K562 (cell line): ENCODE measurements at regions not wholly inside any gene's neighbourhood (a gene's known extent, or its start where the extent isn't known, plus 50 kb on each side); places are given as distances from the start of the nearest gene placed in this dataset.

ENCODE experiments used
- BDP1 ChIP-seq: IDR thresholded peaks from 3 replicates; pipeline ENCODE4 v1.6.1; 2011; ENCODE audit not compliant: insufficient read length, insufficient read depth
- CBFA2T2 ChIP-seq: fragments of 450-650 bp; conservative IDR thresholded peaks from 2 replicates; pipeline ENCODE4 v1.6.1; 2017; ENCODE audit warnings: mild to moderate bottlenecking
- E4F1 ChIP-seq: fragments of 250-450 bp; sonication (Bioruptor Pico); IDR thresholded peaks from 2 replicates; pipeline ENCODE4 v1.5.0; 2021; ENCODE audit warnings: mild to moderate bottlenecking, borderline replicate concordance
- ELK1 ChIP-seq: sonication (generic); formaldehyde crosslinking; IDR thresholded peaks from 2 replicates; pipeline ENCODE4 v1.8.1; 2022; ENCODE audit warnings: missing genetic modification reagents
- EZH2 ChIP-seq: IDR thresholded peaks from 2 replicates; pipeline ENCODE4 v1.6.1; 2012; ENCODE audit warnings: low read depth, mild to moderate bottlenecking, inconsistent platforms, low read length, borderline replicate concordance
- HOMEZ ChIP-seq: fragments of 250-450 bp; sonication (Bioruptor Pico); IDR thresholded peaks from 2 replicates; pipeline ENCODE4 v1.4.0; 2020; ENCODE audit warnings: mild to moderate bottlenecking, moderate library complexity
- MYBL2 ChIP-seq, 2 experiments: fragments of 450-650 bp in 1 of 2; sonication (generic) in 1 of 2; formaldehyde crosslinking in 1 of 2; IDR thresholded peaks; 2 replicates each; pipeline versions ENCODE4 v1.6.1 to v1.8.1; 2017 to 2022; ENCODE audit warnings: borderline replicate concordance in 1 of 2, inconsistent platforms in 1 of 2, low read depth in 1 of 2, mild to moderate bottlenecking in 1 of 2, missing genetic modification reagents in 1 of 2, moderate library complexity in 1 of 2
- RBM14 ChIP-seq: fragments of 200-400 bp; formaldehyde crosslinking; IDR thresholded peaks from 2 replicates; pipeline ENCODE4 v1.6.1; 2018; ENCODE audit warnings: low read depth, mild to moderate bottlenecking, low read length, moderate library complexity, borderline replicate concordance; ENCODE audit not compliant: insufficient read depth
- RBM22 ChIP-seq: fragments of 200-400 bp; formaldehyde crosslinking; IDR thresholded peaks from 2 replicates; pipeline ENCODE4 v1.6.1; 2018; ENCODE audit warnings: low read length, low read depth; ENCODE audit not compliant: poor library complexity, severe bottlenecking
- SP2 ChIP-seq: IDR thresholded peaks from 2 replicates; pipeline ENCODE4 v1.6.1; 2011; ENCODE audit warnings: mild to moderate bottlenecking, low read depth, low read length, moderate library complexity; ENCODE audit not compliant: poor library complexity, severe bottlenecking; ENCODE audit errors: extremely low read depth
- STAT5A ChIP-seq: IDR thresholded peaks from 2 replicates; pipeline ENCODE4 v1.6.1; 2012; ENCODE audit warnings: low read length, inconsistent platforms, borderline replicate concordance
- ZBTB40 ChIP-seq, 2 experiments: fragments of 450-650 bp in 1 of 2; sonication (generic) in 1 of 2; formaldehyde crosslinking in 1 of 2; IDR thresholded peaks; 2 replicates each; pipeline versions ENCODE4 v1.7.1 to v1.9.0; 2016 to 2022; ENCODE audit warnings: inconsistent platforms in 1 of 2, mild to moderate bottlenecking in 1 of 2, missing genetic modification reagents in 1 of 2

GRCh38 chr9:120151806-120152205 lies 428.2 kb downstream of the CDK5RAP2 start (continued):
- TF ChIP-seq ZBTB40 (IDR thresholded peaks at IDR 0.05): no peak
- TF ChIP-seq ZBTB40 (CRISPR knock-in tag; IDR thresholded peaks at IDR 0.05): no peak
- no peak for TF ChIP-seq CBFA2T2
- TF ChIP-seq BDP1: no peak
- no peak for TF ChIP-seq SP2
- TF ChIP-seq E4F1 (CRISPR knock-in tag): no peak
- TF ChIP-seq STAT5A: no peak
- no peak for TF ChIP-seq HOMEZ (CRISPR knock-in tag)
- no peak for TF ChIP-seq EZH2
- TF ChIP-seq MYBL2 (IDR thresholded peaks at IDR 0.05; ENCODE audit: low read depth): no peak
- no peak for TF ChIP-seq MYBL2 (CRISPR knock-in tag; IDR thresholded peaks at IDR 0.05; ENCODE audit: borderline replicate concordance)
- no peak for TF ChIP-seq RBM14
- no peak for TF ChIP-seq ELK1 (CRISPR knock-in tag)
- no peak for TF ChIP-seq RBM22
